VCaP (cell line): ENCODE measurements at regions not wholly inside any gene's neighbourhood (a gene's known extent, or its start where the extent isn't known, plus 50 kb on each side); places are given as distances from the start of the nearest gene placed in this dataset.

ENCODE experiments used
- H3K27ac ChIP-seq: fragments of 450-650 bp; 2 replicates; pipeline ENCODE4 v1.5.1; 2017
- CTCF ChIP-seq: fragments of 450-650 bp; conservative IDR thresholded peaks from 2 replicates; pipeline ENCODE4 v1.5.1; 2017; ENCODE audit warnings: mild to moderate bottlenecking, moderate library complexity

GRCh38 chr11:25953006-25953405 is 378.9 kb upstream of the ANO3 start:
- H3K27ac ChIP-seq = no peak overlapping the region
- TF ChIP-seq CTCF = no peak

DNA sequence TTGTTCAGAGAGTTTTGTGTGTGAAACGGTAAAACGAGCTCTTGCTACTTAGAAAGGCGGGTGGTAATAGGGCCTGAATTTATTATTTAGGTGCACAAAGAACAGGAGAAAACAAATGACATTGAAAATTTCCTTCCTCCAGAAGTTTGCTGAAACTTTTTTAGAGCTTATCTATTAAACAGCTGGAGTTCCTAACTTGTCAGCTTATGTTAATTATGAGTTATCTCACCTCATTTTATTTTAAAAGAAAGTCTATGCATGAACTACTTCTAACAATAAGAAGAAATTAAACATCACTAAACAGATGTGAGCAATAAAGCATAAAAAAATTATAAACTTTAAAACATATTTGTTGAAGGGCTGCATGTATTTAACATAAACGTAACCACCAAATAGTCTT is 373.9 kb upstream of the ANO3 start:
- no peak for TF ChIP-seq CTCF
- H3K27ac ChIP-seq = no peak overlapping the region

DNA sequence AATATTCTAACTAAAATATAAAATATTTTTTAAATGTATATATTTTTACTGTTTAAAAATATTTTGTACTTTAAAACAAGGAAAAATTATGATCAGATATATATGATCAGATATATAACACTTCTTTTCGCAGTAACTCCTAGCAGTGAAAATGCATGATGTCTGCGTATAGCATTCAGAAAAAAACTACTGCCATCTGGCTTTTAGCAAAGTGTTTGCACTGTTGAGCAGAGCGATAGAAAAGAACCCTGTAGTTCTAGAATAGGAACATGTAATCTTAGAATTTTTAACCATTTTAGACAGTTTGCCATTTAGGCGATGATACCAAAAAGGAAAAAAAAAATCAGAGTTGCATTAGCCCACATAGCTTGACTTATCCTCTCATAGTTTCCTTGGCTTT is 370.4 kb upstream of the ANO3 start:
- peak; percentile 71 for TF ChIP-seq CTCF

GRCh38 chr11:25970726-25971508 is 361.0 kb upstream of the ANO3 start:
- peak; percentile 59 for TF ChIP-seq CTCF
- H3K27ac ChIP-seq = no peak overlapping the region

More for the DNA sequence above, 370.4 kb upstream of the ANO3 start:
- H3K27ac ChIP-seq = no peak overlapping the region

- TF ChIP-seq CTCF = no peak
- no peak overlapping the region for H3K27ac ChIP-seq
Observed at GRCh38 chr11:25980091-25980490, 351.8 kb upstream of the ANO3 start.

GRCh38 chr11:25981998-25982397 is 349.9 kb upstream of the ANO3 start:
- peak; percentile 72 for TF ChIP-seq CTCF
- no peak overlapping the region for H3K27ac ChIP-seq

GRCh38 chr11:25983280-25983679 is 348.6 kb upstream of the ANO3 start:
- TF ChIP-seq CTCF = no peak
- H3K27ac ChIP-seq = no peak overlapping the region
